ENCODE measurements at regions not wholly inside any gene's neighbourhood (a gene's known extent, or its start where the extent isn't known, plus 50 kb on each side); places are given as distances from the start of the nearest gene placed in this dataset.

DNA sequence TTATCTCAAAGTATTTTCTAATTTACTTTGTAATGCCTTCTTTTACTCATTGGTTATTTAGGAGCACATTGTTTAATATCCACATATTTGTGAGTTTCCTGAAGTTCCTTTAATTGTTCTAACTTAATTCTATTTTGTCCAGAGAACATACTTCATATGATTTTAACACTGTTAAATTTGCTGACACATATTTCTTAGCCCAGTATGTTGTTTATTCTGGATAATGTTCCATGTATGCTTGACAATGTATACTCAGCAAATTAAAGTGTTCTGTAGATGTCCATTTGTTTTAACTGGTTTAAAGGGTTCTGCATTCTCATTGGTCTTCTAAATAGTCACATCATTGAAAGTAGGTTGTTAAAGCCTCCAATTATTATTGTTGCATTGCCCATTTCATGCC lies 643.7 kb upstream of the NR5A2 start:
- no peak overlapping the region for H3K4me3 ChIP-seq (replicated peaks; ENCODE audit: low read depth, low read length)
- TF ChIP-seq, protein P1, sequence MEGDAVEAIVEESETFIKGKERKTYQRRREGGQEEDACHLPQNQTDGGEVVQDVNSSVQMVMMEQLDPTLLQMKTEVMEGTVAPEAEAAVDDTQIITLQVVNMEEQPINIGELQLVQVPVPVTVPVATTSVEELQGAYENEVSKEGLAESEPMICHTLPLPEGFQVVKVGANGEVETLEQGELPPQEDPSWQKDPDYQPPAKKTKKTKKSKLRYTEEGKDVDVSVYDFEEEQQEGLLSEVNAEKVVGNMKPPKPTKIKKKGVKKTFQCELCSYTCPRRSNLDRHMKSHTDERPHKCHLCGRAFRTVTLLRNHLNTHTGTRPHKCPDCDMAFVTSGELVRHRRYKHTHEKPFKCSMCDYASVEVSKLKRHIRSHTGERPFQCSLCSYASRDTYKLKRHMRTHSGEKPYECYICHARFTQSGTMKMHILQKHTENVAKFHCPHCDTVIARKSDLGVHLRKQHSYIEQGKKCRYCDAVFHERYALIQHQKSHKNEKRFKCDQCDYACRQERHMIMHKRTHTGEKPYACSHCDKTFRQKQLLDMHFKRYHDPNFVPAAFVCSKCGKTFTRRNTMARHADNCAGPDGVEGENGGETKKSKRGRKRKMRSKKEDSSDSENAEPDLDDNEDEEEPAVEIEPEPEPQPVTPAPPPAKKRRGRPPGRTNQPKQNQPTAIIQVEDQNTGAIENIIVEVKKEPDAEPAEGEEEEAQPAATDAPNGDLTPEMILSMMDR (IDR thresholded peaks at IDR 0.05; ENCODE audit: low read length, missing control alignments): no peak
- no peak for DNase-seq (ENCODE audit: low read depth)

DNA sequence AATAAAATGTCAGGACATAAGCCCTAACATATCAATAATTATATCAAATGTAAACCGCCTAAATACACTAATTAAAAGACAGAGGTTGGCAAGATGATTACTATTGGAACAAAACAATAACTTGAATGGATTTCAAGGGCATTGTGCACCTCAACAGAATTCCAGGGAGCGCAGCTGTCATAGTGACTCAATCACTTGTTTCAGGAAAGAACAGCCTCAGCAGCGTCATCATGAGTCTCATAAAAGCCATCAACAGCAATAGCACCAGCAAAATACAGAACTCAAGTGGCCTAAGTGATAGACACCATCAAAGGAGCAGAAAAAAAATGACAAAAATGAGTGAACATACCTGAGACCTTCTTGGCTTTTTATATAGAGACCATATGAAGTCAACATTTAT lies 632.7 kb upstream of the NR5A2 start:
- TF ChIP-seq, protein P1 (IDR thresholded peaks at IDR 0.05; ENCODE audit: low read length, missing control alignments): no peak
- no peak for DNase-seq (ENCODE audit: low read depth)
- no peak overlapping the region for H3K4me3 ChIP-seq (replicated peaks; ENCODE audit: low read depth, low read length)

DNA sequence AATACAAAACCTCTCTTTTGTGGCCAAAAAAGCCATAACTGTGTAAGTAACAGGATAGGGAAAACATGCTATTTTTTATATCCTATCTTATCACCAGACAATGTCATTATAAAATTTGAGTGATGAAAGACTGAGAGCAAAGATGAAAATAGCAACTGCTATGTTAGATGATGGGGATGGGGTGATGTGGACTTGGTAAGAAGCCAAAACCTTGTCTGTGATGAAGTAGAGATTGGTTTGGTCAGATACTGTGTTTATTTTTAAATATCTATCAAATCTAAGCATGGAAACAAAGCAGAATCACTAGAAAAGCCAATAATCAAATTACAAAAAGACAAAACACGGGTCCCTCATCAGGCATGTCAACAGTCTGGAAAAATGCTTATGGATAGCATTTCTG lies 631.1 kb upstream of the NR5A2 start:
- TF ChIP-seq, protein P1 (IDR thresholded peaks at IDR 0.05; ENCODE audit: low read length, missing control alignments): no peak
- no peak for DNase-seq (ENCODE audit: low read depth)
- H3K4me3 ChIP-seq (replicated peaks; ENCODE audit: low read depth, low read length): no peak overlapping the region

DNA sequence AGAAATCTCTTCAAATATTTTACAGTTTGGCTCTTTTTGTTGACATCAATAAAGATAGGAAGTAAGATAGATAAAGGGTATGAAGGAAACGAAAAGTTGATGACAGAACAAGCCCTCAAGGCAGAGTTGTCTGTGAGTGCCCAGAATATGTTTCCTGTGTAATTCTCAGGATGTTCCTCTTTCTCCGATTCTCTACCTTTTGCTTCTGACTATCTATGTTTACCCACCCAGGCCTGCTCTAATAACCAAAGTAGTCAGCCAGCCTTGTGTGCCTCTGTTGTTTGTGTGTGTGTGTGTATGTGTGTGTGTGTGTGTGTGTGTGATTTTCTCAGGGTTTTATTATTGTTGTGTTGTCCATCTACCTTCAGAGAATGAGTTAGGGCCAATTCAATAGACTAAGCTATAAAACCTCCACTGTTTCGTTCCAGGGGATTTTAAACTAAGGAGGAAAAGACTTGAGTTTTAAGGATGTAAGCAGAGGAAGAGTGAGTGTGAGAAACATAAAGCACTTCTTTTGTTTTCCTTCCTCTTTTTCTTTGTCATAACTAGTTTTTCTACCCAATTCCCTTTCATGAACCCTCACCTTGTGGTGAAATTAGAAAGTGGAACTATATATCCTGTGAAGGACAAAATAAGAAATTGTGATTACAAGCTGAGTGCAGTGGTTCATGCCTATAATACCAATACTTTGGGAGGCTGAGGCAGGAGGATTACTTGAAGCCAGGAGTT lies 627.4 kb upstream of the NR5A2 start:
- TF ChIP-seq, protein P1 (IDR thresholded peaks at IDR 0.05; ENCODE audit: low read length, missing control alignments): no peak
- H3K4me3 ChIP-seq (replicated peaks; ENCODE audit: low read depth, low read length): no peak overlapping the region
- DNase-seq (ENCODE audit: low read depth): no peak

DNA sequence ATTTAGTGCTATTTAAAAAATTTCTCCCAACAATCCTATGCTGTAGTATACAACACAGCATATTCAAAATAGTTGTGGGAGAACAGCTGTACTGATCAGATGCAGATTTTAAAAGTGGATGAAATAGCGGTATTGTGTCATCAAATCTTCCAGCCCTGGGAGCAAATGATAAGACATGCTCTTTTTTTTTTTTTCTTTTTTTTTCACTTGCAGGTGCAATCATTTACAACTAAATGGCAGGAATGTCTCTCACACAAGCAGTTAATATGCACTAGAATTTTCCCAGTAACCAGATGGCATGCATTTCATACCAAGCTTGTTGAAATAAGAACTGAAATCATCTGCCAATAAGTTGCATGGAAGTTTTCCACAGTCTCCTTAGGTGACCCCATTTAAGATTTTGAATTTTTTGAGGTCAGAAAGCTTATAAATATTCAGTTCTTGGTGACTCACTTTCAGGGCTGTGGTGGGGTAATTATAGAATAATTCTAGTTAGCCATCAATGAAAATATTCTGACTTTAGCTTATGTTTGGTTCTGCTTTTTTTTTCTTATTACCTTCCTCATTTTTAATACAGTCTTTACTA lies 623.9 kb upstream of the NR5A2 start:
- H3K4me3 ChIP-seq (replicated peaks; ENCODE audit: low read depth, low read length): no peak overlapping the region
- peak; percentile 15 for DNase-seq (ENCODE audit: low read depth)
- TF ChIP-seq, protein P1 (IDR thresholded peaks at IDR 0.05; ENCODE audit: low read length, missing control alignments): no peak

DNA sequence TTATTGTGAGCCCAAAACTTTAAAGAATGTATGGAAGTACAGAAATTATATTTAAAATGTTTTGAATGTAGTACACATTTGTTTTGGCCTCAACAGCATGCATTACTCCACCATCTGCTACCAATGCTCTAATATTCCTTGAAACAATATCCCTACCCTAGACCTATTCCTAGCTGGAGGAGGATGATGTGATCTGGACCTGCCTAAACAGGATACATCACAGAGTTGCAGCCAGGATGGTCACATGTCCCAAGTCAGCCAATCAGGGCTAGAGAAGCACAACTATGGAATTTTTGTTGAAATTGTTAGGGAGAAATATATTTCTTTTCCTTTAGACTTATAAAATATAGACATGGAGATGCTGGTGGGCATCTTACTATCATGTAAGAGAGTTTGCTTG lies 623.3 kb upstream of the NR5A2 start:
- TF ChIP-seq, protein P1 (IDR thresholded peaks at IDR 0.05; ENCODE audit: low read length, missing control alignments): no peak
- no peak overlapping the region for H3K4me3 ChIP-seq (replicated peaks; ENCODE audit: low read depth, low read length)
- DNase-seq (ENCODE audit: low read depth): no peak

DNA sequence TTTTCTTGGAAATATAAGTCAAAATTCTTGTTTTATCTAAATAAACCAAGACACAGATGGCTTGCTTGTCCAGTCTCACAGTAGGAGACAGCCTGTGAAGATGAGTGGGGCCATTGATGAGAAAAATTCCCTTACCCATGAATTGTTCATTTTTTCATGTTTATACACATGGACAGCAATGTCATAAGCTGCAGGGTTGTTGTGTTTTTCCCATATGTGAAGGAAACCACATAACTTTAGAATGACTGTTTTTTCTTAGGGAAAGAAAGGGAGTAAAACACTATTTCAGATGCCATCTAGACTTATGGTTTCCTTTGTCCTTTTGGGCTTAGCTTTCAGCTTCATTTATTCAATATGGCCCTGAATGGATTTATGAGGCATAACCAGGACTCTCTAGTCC lies 622.5 kb upstream of the NR5A2 start:
- H3K4me3 ChIP-seq (replicated peaks; ENCODE audit: low read depth, low read length): no peak overlapping the region
- no peak for DNase-seq (ENCODE audit: low read depth)
- TF ChIP-seq, protein P1 (IDR thresholded peaks at IDR 0.05; ENCODE audit: low read length, missing control alignments): no peak
